Heart right ventricle (tissue), 16 donors: ENCODE measurements at regions not wholly inside any gene's neighbourhood (a gene's known extent, or its start where the extent isn't known, plus 50 kb on each side); places are given as distances from the start of the nearest gene placed in this dataset.

Experiments used
- ATAC-seq, 8 donors: fragments of 200-7000 bp; cut with Tn5 transposase; one replicate each; pipeline ENCODE4 v1.9.1; 2020; ENCODE audit warnings: mild to moderate bottlenecking in 8 of 8, moderate library complexity in 8 of 8, moderate number of reproducible peaks in 1 of 8
- DNase-seq, 2 donors: peaks; one replicate each; pipeline ENCODE4 v3.0.0-alpha.2; 2020
- H3K27ac ChIP-seq, 10 donors: fragments of 200-600 bp; sonication (generic) in 2 of 10; one replicate each; pipeline versions ENCODE4 v1.5.0 to v1.8.0; 2020 to 2022; ENCODE audit warnings: mild to moderate bottlenecking in 3 of 10
- H3K27me3 ChIP-seq, 7 donors: fragments of 200-600 bp; one replicate each; pipeline ENCODE4 v1.8.0; 2021 to 2022; ENCODE audit warnings: mild to moderate bottlenecking in 2 of 7
- H3K36me3 ChIP-seq, 9 donors: fragments of 200-600 bp; sonication (generic) in 1 of 9; one replicate each; pipeline versions ENCODE4 v1.5.0 to v1.8.0; 2020 to 2022; ENCODE audit warnings: mild to moderate bottlenecking in 2 of 9
- H3K4me1 ChIP-seq, 9 donors: fragments of 200-600 bp; sonication (generic) in 1 of 9; one replicate each; pipeline versions ENCODE4 v1.5.0 to v1.8.0; 2020 to 2022; ENCODE audit warnings: mild to moderate bottlenecking in 4 of 9
- H3K4me3 ChIP-seq, 10 donors: fragments of 200-600 bp; sonication (generic) in 2 of 10; one replicate each; pipeline versions ENCODE4 v1.5.0 to v1.8.0; 2020 to 2022; ENCODE audit warnings: mild to moderate bottlenecking in 7 of 10, moderate library complexity in 2 of 10
- H3K9me3 ChIP-seq, 11 donors: fragments of 200-600 bp in 10 of 11; sonication (generic) in 2 of 11; one replicate each; pipeline versions ENCODE4 v1.5.0 to v1.8.0; 2013 to 2022; ENCODE audit warnings: mild to moderate bottlenecking in 2 of 11, control low read depth in 1 of 11, moderate library complexity in 1 of 11
- WGBS, 2 donors: extraction: QIAGEN DNeasy Blood & Tissue Kit; methylation state at CpG; one replicate each; pipeline ENCODE4 v1.1.7; 2013; ENCODE audit warnings: inconsistent platforms in 1 of 2; 5-methylcytosine and 5-hydroxymethylcytosine counted together
- intact Hi-C, 10 donors: fragments of 100-400 bp; cut with DNase I; formaldehyde crosslinking; loops; one replicate each; pipeline versions ENCODE4 v1.11.1 to v1.14.2; 2022
- TF ChIP-seq, protein P1 (sequence below), 9 donors: fragments of 200-600 bp; sonication (generic) in 2 of 9; IDR thresholded peaks; one replicate each; pipeline versions ENCODE4 v1.5.0 to v1.8.0; 2021 to 2022; ENCODE audit warnings: antibody characterized with exemption in 9 of 9, mild to moderate bottlenecking in 5 of 9, moderate library complexity in 1 of 9
- donor health status: Arrhythmogenic right ventricular cardiomyopathy.
- donor health status: ischemic (EF 13 %, LVEDD 7.1; RV severe dilation, severe dysfunction).
- donor health status: healthy with polysubstance abuse.
- donor health status: DM: no; HTN: yes; CAD: no.
- donor health status: DM: no; HTN: no; CAD: no.
- donor health status: ischemic (EF 25% LVEDD 6.9; RV normal size, moderate dysfunction).
- donor health status: ischemic (EF 25% LVEDD 5.7; RV mildly dilated, moderate dysfunction).
- donor health status: healthy.
- donor health status: DM: yes; HTN: yes; CAD: no.
- donor health status: Ischemic cardiomyopathy.
- donor health status: ischemic (EF 35%, LVEDD 5.7; RV mildly dilated, moderate dysfunction).
- donor health status: nonischemic (EF 11% LVEDD 7.7; RV severe dilation, severe dysfunction).
- donor health status: DM: yes; HTN: yes; CAD: no.
- donor health status: PGD.
- donor health status: ischemic (EF 29% LVEDD 5.4; RV normal size, mild dysfunction).
- donor health status: nonischemic (EF 23%, LVEDD 6.1; RV moderate dilation, normal function).

DNA sequence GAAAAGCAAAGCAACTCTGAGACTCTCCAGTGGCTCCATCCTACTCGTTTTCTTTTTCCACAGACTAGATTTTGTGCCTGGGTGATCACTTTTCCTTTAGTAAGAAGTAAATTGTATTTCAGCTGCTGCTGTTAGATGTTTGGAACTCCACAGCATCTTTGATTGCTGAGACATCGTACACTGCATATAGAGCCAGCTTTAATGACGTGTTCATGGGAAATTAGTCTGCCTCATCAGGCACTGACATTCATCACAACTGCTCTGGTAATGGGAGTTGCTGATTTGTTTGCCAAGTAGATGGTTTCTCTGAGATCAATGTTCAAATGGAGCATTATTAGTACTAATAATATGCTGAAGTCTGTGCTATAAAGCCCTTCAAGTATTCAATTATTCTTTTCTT is 573.8 kb upstream of the NR5A2 start:
- H3K4me1 ChIP-seq = no peaks in the 10 kb centered on the region
- TF ChIP-seq, protein P1, sequence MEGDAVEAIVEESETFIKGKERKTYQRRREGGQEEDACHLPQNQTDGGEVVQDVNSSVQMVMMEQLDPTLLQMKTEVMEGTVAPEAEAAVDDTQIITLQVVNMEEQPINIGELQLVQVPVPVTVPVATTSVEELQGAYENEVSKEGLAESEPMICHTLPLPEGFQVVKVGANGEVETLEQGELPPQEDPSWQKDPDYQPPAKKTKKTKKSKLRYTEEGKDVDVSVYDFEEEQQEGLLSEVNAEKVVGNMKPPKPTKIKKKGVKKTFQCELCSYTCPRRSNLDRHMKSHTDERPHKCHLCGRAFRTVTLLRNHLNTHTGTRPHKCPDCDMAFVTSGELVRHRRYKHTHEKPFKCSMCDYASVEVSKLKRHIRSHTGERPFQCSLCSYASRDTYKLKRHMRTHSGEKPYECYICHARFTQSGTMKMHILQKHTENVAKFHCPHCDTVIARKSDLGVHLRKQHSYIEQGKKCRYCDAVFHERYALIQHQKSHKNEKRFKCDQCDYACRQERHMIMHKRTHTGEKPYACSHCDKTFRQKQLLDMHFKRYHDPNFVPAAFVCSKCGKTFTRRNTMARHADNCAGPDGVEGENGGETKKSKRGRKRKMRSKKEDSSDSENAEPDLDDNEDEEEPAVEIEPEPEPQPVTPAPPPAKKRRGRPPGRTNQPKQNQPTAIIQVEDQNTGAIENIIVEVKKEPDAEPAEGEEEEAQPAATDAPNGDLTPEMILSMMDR (IDR thresholded peaks at IDR 0.05) = no peak
- intact Hi-C loops = no loop called here
- H3K27me3 ChIP-seq = no peaks in the 10 kb centered on the region
- no peak for ATAC-seq
- H3K4me3 ChIP-seq = no peak overlapping the region
- no peaks in the 10 kb centered on the region for H3K36me3 ChIP-seq
- 63 to 67% methylated on average over 3 of the region's 3 CpGs for WGBS, 2 donors
- H3K9me3 ChIP-seq = no peaks in the 10 kb centered on the region
- no peak for DNase-seq
- H3K27ac ChIP-seq = no peak overlapping the region

DNA sequence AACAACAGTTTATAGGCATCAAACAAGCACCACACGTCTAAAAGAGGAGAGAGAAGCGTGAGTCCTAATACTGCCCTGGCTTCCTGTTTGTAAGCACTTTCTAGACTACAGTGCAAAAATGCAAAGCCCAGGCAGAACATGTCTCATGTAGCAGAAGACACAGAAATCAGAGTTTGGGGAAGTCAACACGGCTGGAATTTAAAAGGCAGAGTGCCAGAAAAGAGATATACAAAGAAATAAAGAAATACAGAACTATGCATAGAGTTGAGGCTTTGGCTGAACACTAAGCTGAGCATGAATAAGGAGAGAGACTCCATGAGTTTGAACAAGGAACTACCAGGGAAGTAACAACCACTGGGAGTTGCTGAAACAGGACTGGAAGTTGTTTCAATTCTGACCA is 566.6 kb upstream of the NR5A2 start:
- Histone ChIP-seq H3K36me3 (no peaks in the 10 kb centered on the region), H3K27me3 (no peaks in the 10 kb centered on the region), H3K4me1 (no peaks in the 10 kb centered on the region), H3K4me3 (no peak overlapping the region), H3K27ac (no peak overlapping the region), H3K9me3 (peaks cover 0 to 29% (median 0%) of the 10 kb centered on the region in 11 donors)
- TF ChIP-seq, protein P1 (IDR thresholded peaks at IDR 0.05) = no peak
- no peak for ATAC-seq
- 35 to 43% methylated on average over 3 of the region's 3 CpGs for WGBS, 2 donors
- no peak for DNase-seq
- intact Hi-C loops = no loop called here

DNA sequence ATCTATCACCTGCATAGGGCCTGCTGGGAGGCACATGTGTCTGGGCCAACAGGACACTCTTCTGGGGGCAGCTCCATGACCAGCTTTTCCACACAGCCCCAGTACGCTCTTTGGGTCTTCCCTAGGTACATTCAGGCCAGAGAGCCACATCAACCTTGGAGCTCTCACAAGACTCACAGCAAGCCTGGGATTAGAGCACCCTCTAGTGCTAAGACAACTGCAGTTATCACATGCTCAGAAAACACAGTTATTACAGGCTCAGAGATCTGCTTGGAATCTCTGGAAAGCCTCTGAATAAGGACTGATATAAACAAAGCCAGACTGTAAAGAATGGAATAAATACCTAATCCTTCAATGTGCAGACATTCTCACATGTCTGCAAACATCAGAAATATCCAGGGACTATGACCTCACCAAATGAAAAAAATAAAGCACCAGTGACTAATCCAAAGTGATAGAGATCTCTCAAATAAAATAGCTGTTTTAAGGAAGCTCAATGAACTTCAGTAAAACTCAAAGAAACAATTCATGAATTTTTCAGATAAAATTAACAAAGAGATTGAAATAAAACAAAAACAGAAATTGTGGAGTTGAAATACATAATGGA is 563.9 kb upstream of the NR5A2 start:
- intact Hi-C loops = no loop called here
- Histone ChIP-seq H3K36me3 (no peaks in the 10 kb centered on the region), H3K27me3 (no peaks in the 10 kb centered on the region), H3K9me3 (peaks cover 0 to 29% (median 0%) of the 10 kb centered on the region in 11 donors), H3K27ac (no peak overlapping the region), H3K4me1 (no peaks in the 10 kb centered on the region), H3K4me3 (no peak overlapping the region)
- WGBS, 2 donors = 96 to 100% methylated on average over 1 of the region's 1 CpG
- no peak for DNase-seq
- TF ChIP-seq, protein P1 (IDR thresholded peaks at IDR 0.05) = peak in 1 of 9 donors; percentile 33
- no peak for ATAC-seq

DNA sequence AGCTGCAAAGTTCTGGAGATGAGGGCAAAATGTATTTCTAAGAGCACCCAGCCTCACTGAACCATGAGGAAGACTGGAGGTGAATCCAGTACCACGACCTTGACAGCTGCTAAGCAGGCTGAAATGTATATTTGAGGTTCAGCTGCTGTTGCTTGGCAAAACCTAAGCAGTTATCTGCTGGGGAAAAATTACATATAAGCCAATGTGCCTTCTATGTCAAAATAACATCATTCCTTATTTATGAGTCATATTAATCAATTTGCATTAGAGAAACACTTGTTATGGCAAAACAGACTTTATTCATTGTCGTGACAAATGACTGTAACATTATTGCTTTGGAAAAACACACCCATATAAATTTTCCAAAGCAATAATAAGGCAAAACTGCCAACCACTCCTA is 560.5 kb upstream of the NR5A2 start:
- Histone ChIP-seq H3K4me3 (no peak overlapping the region), H3K36me3 (no peaks in the 10 kb centered on the region), H3K27ac (no peak overlapping the region), H3K4me1 (no peaks in the 10 kb centered on the region), H3K27me3 (no peaks in the 10 kb centered on the region), H3K9me3 (peaks cover 0 to 29% (median 0%) of the 10 kb centered on the region in 11 donors)
- 62 to 67% methylated on average over 2 of the region's 2 CpGs for WGBS, 2 donors
- DNase-seq = no peak
- TF ChIP-seq, protein P1 (IDR thresholded peaks at IDR 0.05) = no peak
- intact Hi-C loops = no loop called here
- no peak for ATAC-seq
